Smooth muscle cell (in vitro differentiated cells): ENCODE measurements at regions not wholly inside any gene's neighbourhood (a gene's known extent, or its start where the extent isn't known, plus 50 kb on each side); places are given as distances from the start of the nearest gene placed in this dataset.

ENCODE experiments used
- DNase-seq: peaks from one replicate; lab custom pipeline; 2025; ENCODE audit not compliant: unreplicated experiment; lab: John Stamatoyannopoulos, UW
- H2AFZ ChIP-seq: fragments of 200-600 bp; sonication (generic); 2 replicates; pipeline ENCODE4 v1.6.0; 2016; ENCODE audit warnings: antibody characterized with exemption, low read depth, mild to moderate bottlenecking
- H3F3A ChIP-seq: fragments of 200-600 bp; sonication (generic); 2 replicates; pipeline ENCODE4 v1.6.0; 2017; ENCODE audit warnings: antibody characterized with exemption, low read depth
- H3K27ac ChIP-seq: fragments of 200-600 bp; sonication (generic); 2 replicates; pipeline ENCODE4 v1.5.1; 2016; ENCODE audit warnings: low read depth, mild to moderate bottlenecking
- H3K27me3 ChIP-seq: fragments of 200-600 bp; sonication (generic); 2 replicates; pipeline ENCODE4 v1.6.1; 2016; ENCODE audit warnings: low read depth, mild to moderate bottlenecking
- H3K36me3 ChIP-seq: fragments of 200-600 bp; sonication (generic); 2 replicates; pipeline ENCODE4 v1.5.1; 2016; ENCODE audit warnings: low read depth
- H3K4me1 ChIP-seq: fragments of 200-600 bp; sonication (generic); 2 replicates; pipeline ENCODE4 v1.5.1; 2016; ENCODE audit warnings: low read depth
- H3K4me2 ChIP-seq: fragments of 200-600 bp; sonication (generic); 2 replicates; pipeline ENCODE4 v1.6.0; 2016; ENCODE audit warnings: mild to moderate bottlenecking
- H3K4me3 ChIP-seq: fragments of 200-600 bp; sonication (generic); 2 replicates; pipeline ENCODE4 v1.5.1; 2016; ENCODE audit warnings: mild to moderate bottlenecking
- H3K79me2 ChIP-seq: fragments of 200-600 bp; sonication (generic); 2 replicates; pipeline ENCODE4 v1.6.0; 2016; ENCODE audit warnings: low read depth, mild to moderate bottlenecking
- H3K9ac ChIP-seq: fragments of 200-600 bp; sonication (generic); 2 replicates; pipeline ENCODE4 v1.6.0; 2016; ENCODE audit warnings: low read depth
- H3K9me3 ChIP-seq: fragments of 200-600 bp; sonication (generic); replicated peaks from 2 replicates; pipeline ENCODE4 v1.5.1; 2016; ENCODE audit warnings: low read depth
- H4K20me1 ChIP-seq: fragments of 200-600 bp; sonication (generic); 2 replicates; pipeline ENCODE4 v1.6.0; 2016; ENCODE audit warnings: low read depth
- WGBS: methylation state at CpG from one replicate; pipeline ENCODE4 v1.1.7; 2016; ENCODE audit warnings: low lambda C conversion rate; 5-methylcytosine and 5-hydroxymethylcytosine counted together
- TF ChIP-seq, protein P1 (sequence below): fragments of 200-600 bp; sonication (generic); IDR thresholded peaks from 2 replicates; pipeline ENCODE4 v1.5.1; 2017; ENCODE audit warnings: borderline replicate concordance, mild to moderate bottlenecking, antibody characterized with exemption; ENCODE audit not compliant: insufficient read depth, poor library complexity, severe bottlenecking

DNA sequence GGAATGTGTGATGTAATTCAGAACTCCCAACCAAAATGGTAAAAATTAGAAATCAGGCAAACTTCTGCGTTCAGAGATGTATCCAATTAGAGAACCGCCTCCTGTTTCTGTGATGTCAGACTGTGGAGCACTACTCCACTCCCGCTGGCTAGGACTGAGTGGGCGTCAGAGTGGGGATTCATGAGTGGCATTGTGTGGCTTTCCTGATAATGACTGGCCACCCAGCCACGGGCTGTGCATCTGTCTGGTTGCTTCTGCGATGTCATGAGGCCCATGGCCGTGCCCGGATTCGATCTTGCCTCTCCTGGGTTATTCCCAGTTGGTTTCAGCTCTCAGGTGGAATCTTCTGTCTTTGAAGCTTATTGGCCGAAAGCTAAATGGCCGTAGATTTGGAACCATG, 87.1 kb upstream of the KCNA1 start:
- Histone ChIP-seq H3K79me2 (peaks cover 3% of the 10 kb centered on the region), H3K4me3 (no peak overlapping the region), H3F3A (peaks cover 6% of the 10 kb centered on the region), H3K27ac (no peak overlapping the region), H3K36me3 (no peaks in the 10 kb centered on the region), H3K27me3 (no peaks in the 10 kb centered on the region), H4K20me1 (no peaks in the 10 kb centered on the region), H3K9me3 (no peaks in the 10 kb centered on the region), H2AFZ (no peak overlapping the region), H3K9ac (no peak overlapping the region), H3K4me2 (no peak overlapping the region), H3K4me1 (peaks cover 5% of the 10 kb centered on the region)
- TF ChIP-seq, protein P1, sequence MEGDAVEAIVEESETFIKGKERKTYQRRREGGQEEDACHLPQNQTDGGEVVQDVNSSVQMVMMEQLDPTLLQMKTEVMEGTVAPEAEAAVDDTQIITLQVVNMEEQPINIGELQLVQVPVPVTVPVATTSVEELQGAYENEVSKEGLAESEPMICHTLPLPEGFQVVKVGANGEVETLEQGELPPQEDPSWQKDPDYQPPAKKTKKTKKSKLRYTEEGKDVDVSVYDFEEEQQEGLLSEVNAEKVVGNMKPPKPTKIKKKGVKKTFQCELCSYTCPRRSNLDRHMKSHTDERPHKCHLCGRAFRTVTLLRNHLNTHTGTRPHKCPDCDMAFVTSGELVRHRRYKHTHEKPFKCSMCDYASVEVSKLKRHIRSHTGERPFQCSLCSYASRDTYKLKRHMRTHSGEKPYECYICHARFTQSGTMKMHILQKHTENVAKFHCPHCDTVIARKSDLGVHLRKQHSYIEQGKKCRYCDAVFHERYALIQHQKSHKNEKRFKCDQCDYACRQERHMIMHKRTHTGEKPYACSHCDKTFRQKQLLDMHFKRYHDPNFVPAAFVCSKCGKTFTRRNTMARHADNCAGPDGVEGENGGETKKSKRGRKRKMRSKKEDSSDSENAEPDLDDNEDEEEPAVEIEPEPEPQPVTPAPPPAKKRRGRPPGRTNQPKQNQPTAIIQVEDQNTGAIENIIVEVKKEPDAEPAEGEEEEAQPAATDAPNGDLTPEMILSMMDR: no peak
- 78% methylated on average over 11 of the region's 11 CpGs for WGBS
- no peak for DNase-seq

DNA sequence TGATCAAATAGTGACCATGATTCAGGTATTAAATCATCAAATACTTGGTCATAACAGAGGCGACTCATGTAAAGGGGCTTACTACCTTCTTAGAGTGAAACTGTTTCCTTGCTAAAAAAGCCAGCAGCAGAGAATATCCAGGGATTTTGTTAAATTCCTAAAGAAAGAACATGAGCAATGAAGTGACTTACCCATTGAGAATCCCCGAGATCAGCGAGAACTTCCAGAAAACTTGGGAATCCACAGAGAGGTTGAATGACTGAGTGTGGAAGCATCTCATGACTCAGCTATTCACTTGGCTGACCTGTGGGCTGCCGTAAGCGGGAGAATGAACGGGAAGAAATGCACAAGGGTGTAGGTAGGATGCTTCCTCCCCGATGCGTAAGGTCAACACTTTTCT, 85.3 kb upstream of the KCNA1 start:
- TF ChIP-seq, protein P1: no peak
- H3K4me3 ChIP-seq: no peak overlapping the region
- peak overlapping the region; percentile 30 for H3K4me2 ChIP-seq
- 27% methylated on average over 8 of the region's 8 CpGs for WGBS
- H3K36me3 ChIP-seq: no peaks in the 10 kb centered on the region
- H3K9me3 ChIP-seq: no peaks in the 10 kb centered on the region
- H3K79me2 ChIP-seq: no peaks in the 10 kb centered on the region
- peaks cover 6% of the 10 kb centered on the region for H3F3A ChIP-seq
- no peak for DNase-seq
- H3K27me3 ChIP-seq: no peaks in the 10 kb centered on the region
- no peak overlapping the region for H3K9ac ChIP-seq
- no peak overlapping the region for H2AFZ ChIP-seq
- H4K20me1 ChIP-seq: no peaks in the 10 kb centered on the region
- H3K4me1 ChIP-seq: peaks cover 5% of the 10 kb centered on the region
- H3K27ac ChIP-seq: peak overlapping the region; percentile 30

DNA sequence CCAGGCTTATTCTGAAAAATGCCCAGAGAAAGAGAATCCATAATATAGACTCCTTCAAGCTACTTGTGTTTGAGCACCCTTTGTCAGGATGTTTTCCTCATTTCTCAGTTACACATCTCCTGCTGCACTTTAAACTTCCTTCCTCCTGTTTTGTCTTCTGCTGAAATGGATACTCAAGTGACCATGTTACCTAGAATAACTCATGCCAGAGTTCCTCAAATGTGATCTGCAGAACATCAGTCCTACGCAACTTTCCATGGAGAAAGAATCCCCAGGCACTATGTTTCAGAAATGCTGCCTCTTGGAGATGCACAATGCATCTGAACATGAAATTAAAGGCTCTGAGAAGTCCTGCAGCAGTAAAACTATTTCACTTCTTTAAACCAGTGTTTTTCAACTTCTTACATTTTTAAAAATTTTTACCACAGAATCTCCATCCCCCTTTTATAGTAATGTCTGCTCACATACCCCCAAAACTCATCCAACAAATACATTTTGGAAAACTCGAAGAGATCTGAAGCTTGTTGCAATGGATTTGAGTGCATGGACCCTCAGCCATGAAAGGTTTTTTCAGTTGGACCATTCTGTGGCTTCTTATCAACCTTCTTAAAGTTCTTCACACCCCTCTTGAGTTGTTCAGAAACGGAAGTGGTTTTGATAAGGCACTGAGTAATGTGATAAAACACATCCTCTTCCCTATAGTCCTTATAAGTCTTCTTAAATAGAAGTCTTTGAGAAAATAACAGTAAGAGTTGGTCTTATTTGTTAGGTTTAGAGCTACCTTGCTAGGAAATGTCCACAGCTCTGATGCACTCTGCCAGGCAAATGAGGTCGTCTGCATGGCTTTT, 84.5 kb upstream of the KCNA1 start:
- no peaks in the 10 kb centered on the region for H3K36me3 ChIP-seq
- WGBS: 67% methylated on average over 4 of the region's 4 CpGs
- no peaks in the 10 kb centered on the region for H4K20me1 ChIP-seq
- no peaks in the 10 kb centered on the region for H3K9me3 ChIP-seq
- TF ChIP-seq, protein P1: no peak
- no peak overlapping the region for H3K9ac ChIP-seq
- no peak overlapping the region for H2AFZ ChIP-seq
- no peaks in the 10 kb centered on the region for H3K79me2 ChIP-seq
- H3K27ac ChIP-seq: no peak overlapping the region
- no peaks in the 10 kb centered on the region for H3K27me3 ChIP-seq
- DNase-seq: no peak
- no peak overlapping the region for H3K4me3 ChIP-seq
- peaks cover 6% of the 10 kb centered on the region for H3F3A ChIP-seq
- H3K4me2 ChIP-seq: peak overlapping the region; percentile 24
- peaks cover 5% of the 10 kb centered on the region for H3K4me1 ChIP-seq

DNA sequence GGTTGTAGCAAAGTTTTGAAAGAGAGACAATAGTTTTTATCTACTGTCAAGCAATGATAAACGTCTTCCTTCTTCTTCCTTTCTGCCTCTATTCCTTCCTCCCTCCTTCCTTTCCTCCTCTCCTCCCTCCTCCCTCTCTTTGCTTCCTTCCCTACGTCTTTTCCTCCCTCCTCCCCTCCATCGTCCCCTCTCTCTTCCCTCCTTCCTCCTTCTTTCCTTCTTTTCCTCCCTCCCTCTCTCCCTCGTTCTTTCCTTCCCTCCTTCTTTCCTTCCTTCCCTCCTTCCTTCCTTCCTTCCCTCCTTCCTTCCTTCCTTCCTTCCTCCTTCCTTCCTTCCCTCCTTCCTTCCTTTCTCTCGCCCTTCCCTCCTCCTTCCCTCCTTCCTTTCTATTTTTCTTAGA, 82.8 kb upstream of the KCNA1 start:
- no peaks in the 10 kb centered on the region for H3K4me1 ChIP-seq
- no peak overlapping the region for H3K9ac ChIP-seq
- H3K9me3 ChIP-seq: no peaks in the 10 kb centered on the region
- no peak overlapping the region for H3K4me3 ChIP-seq
- no peaks in the 10 kb centered on the region for H4K20me1 ChIP-seq
- peaks cover 6% of the 10 kb centered on the region for H3F3A ChIP-seq
- H3K27ac ChIP-seq: no peak overlapping the region
- TF ChIP-seq, protein P1: no peak
- no peak overlapping the region for H2AFZ ChIP-seq
- H3K4me2 ChIP-seq: no peak overlapping the region
- no peak for DNase-seq
- 62% methylated on average over 4 of the region's 5 CpGs for WGBS
- H3K79me2 ChIP-seq: no peaks in the 10 kb centered on the region
- H3K36me3 ChIP-seq: no peaks in the 10 kb centered on the region
- no peaks in the 10 kb centered on the region for H3K27me3 ChIP-seq
